H1 (cell line): ENCODE measurements at regions not wholly inside any gene's neighbourhood (a gene's known extent, or its start where the extent isn't known, plus 50 kb on each side); places are given as distances from the start of the nearest gene placed in this dataset.

Source experiments
- CTCF ChIA-PET: fragments of 300-600 bp; sonication (Branson Sonifier 250); formaldehyde crosslinking; loops from one replicate; lab custom pipeline; 2021; ENCODE audit not compliant: partially characterized antibody; lab: Charles Lee
- POLR2A ChIA-PET: fragments of 300-600 bp; sonication (Branson Sonifier 250); formaldehyde crosslinking; loops from one replicate; lab custom pipeline; 2021; ENCODE audit warnings: inconsistent platforms; ENCODE audit not compliant: partially characterized antibody; lab: Charles Lee
- DNase-seq, 2 experiments: peaks; one replicate each; pipeline versions ENCODE4 v3.0.0 to v3.0.0-alpha.2; 2010 to 2022; ENCODE audit warnings: low spot score in 2 of 2, low read depth in 1 of 2, mixed read lengths in 1 of 2
- FAIRE-seq: peaks from 2 replicates; lab custom pipeline; 2011; peaks lifted over from hg19 to GRCh38; lab: Jason Lieb, UNC
- H2AFZ ChIP-seq: 2 replicates; pipeline ENCODE4 v1.8.1; 2012; ENCODE audit warnings: low read length, inconsistent platforms
- H2AK5ac ChIP-seq: 2 replicates; pipeline ENCODE4 v1.6.1; 2013; ENCODE audit warnings: low read depth, low read length
- H2BK120ac ChIP-seq: replicated peaks from 2 replicates; pipeline ENCODE3; 2013; ENCODE audit warnings: low read depth, low read length, inconsistent platforms
- H2BK12ac ChIP-seq: 2 replicates; pipeline ENCODE4 v1.6.1; 2013; ENCODE audit warnings: low read depth, low read length
- H2BK15ac ChIP-seq: 2 replicates; pipeline ENCODE4 v1.6.1; 2013; ENCODE audit warnings: low read length
- H2BK20ac ChIP-seq: 2 replicates; pipeline ENCODE4 v1.6.1; 2013; ENCODE audit warnings: low read length
- H2BK5ac ChIP-seq: 2 replicates; pipeline ENCODE4 v1.6.1; 2013; ENCODE audit warnings: low read depth, low read length
- H3K14ac ChIP-seq: 2 replicates; pipeline ENCODE4 v1.6.1; 2013; ENCODE audit warnings: inconsistent platforms; ENCODE audit not compliant: insufficient read length
- H3K18ac ChIP-seq: 2 replicates; pipeline ENCODE4 v1.6.1; 2013; ENCODE audit warnings: low read length; ENCODE audit errors: extremely low read depth
- H3K23ac ChIP-seq: 2 replicates; pipeline ENCODE4 v1.6.1; 2013; ENCODE audit warnings: inconsistent platforms; ENCODE audit not compliant: insufficient read length
- H3K23me2 ChIP-seq: 2 replicates; pipeline ENCODE4 v1.6.1; 2013; ENCODE audit warnings: low read depth, low read length
- H3K27ac ChIP-seq: 2 replicates; pipeline ENCODE4 v1.6.1; 2011; ENCODE audit warnings: low read depth, low read length, inconsistent platforms
- H3K27me3 ChIP-seq, 4 experiments: replicated peaks in 1 of 4; 1 replicate in 1 of 4; 2 replicates in 3 of 4; pipeline versions ENCODE4 v1.6.1 to v1.8.1; 2011 to 2013; ENCODE audit warnings: low read length in 3 of 4, mild to moderate bottlenecking in 3 of 4, inconsistent platforms in 2 of 4, mixed read lengths in 2 of 4, moderate library complexity in 1 of 4; ENCODE audit not compliant: control insufficient read depth in 3 of 4, insufficient read depth in 3 of 4; ENCODE audit errors: extremely low read depth in 1 of 4
- H3K36me3 ChIP-seq, 4 experiments: 2 replicates each; pipeline versions ENCODE4 v1.6.1 to v1.8.1; 2011 to 2013; ENCODE audit warnings: mild to moderate bottlenecking in 4 of 4, low read length in 3 of 4, moderate library complexity in 2 of 4, control low read depth in 1 of 4, inconsistent platforms in 1 of 4; ENCODE audit not compliant: insufficient read depth in 4 of 4, control insufficient read depth in 2 of 4
- H3K4ac ChIP-seq: replicated peaks from 2 replicates; pipeline ENCODE3; 2013; ENCODE audit warnings: low read length, low read depth, mixed read lengths, inconsistent platforms; ENCODE audit not compliant: insufficient read length
- H3K4me1 ChIP-seq, 4 experiments: replicated peaks in 1 of 4; 1 replicate in 1 of 4; 2 replicates in 3 of 4; pipeline versions ENCODE4 v1.6.1 to v1.8.1; 2011 to 2013; ENCODE audit warnings: low read length in 3 of 4, inconsistent platforms in 2 of 4, mixed read lengths in 1 of 4; ENCODE audit not compliant: insufficient read depth in 4 of 4, control insufficient read depth in 3 of 4
- H3K4me2 ChIP-seq, 2 experiments: 2 replicates each; pipeline versions ENCODE4 v1.6.1 to v1.8.1; 2011 to 2013; ENCODE audit warnings: low read depth in 2 of 2, low read length in 2 of 2, control low read depth in 1 of 2, inconsistent platforms in 1 of 2, mild to moderate bottlenecking in 1 of 2; ENCODE audit not compliant: insufficient read depth in 1 of 2
- H3K4me3 ChIP-seq, 4 experiments: fragments of 200-600, 300-600 bp in 1 of 4; sonication (generic), shearing (Covaris generic), sonication (Bioruptor Twin) in 1 of 4; 2 replicates each; pipeline versions ENCODE4 v1.5.1 to v1.8.1; 2011 to 2016; ENCODE audit warnings: low read length in 4 of 4, low read depth in 3 of 4, control low read depth in 2 of 4, inconsistent platforms in 2 of 4, mild to moderate bottlenecking in 2 of 4, mixed read lengths in 1 of 4, moderate library complexity in 1 of 4; ENCODE audit not compliant: insufficient read depth in 2 of 4; ENCODE audit errors: extremely low read depth in 1 of 4
- H3K56ac ChIP-seq: replicated peaks from 2 replicates; pipeline ENCODE3; 2013; ENCODE audit warnings: low read depth, mild to moderate bottlenecking, mixed read lengths, low read length, inconsistent platforms; ENCODE audit not compliant: insufficient read length
- H3K79me1 ChIP-seq: 2 replicates; pipeline ENCODE4 v1.6.1; 2013; ENCODE audit warnings: low read depth, low read length, control low read depth
- H3K79me2 ChIP-seq, 2 experiments: 2 replicates each; pipeline versions ENCODE4 v1.6.1 to v1.8.1; 2012 to 2013; ENCODE audit warnings: low read length in 2 of 2, mild to moderate bottlenecking in 2 of 2, inconsistent platforms in 1 of 2; ENCODE audit not compliant: insufficient read depth in 2 of 2, control insufficient read depth in 1 of 2
- H3K9ac ChIP-seq, 4 experiments: replicated peaks in 1 of 4; 1 replicate in 1 of 4; 2 replicates in 3 of 4; pipeline versions ENCODE4 v1.6.1 to v1.8.1; 2011 to 2013; ENCODE audit warnings: low read depth in 3 of 4, low read length in 3 of 4, control low read depth in 2 of 4, mild to moderate bottlenecking in 2 of 4, moderate library complexity in 2 of 4, inconsistent platforms in 1 of 4; ENCODE audit errors: extremely low read depth in 1 of 4
- H3K9me3 ChIP-seq, 2 experiments: 2 replicates each; pipeline versions ENCODE4 v1.6.1 to v1.8.1; 2012 to 2013; ENCODE audit warnings: mild to moderate bottlenecking in 2 of 2, moderate library complexity in 2 of 2, control low read depth in 1 of 2, inconsistent platforms in 1 of 2, low read depth in 1 of 2, low read length in 1 of 2, mixed read lengths in 1 of 2; ENCODE audit not compliant: insufficient read depth in 2 of 2
- H4K20me1 ChIP-seq, 2 experiments: replicated peaks in 1 of 2; 2 replicates each; pipeline versions ENCODE3 to v1.8.1; 2011 to 2013; ENCODE audit warnings: inconsistent platforms in 2 of 2, low read length in 2 of 2, mild to moderate bottlenecking in 1 of 2; ENCODE audit not compliant: insufficient read depth in 2 of 2, control insufficient read depth in 1 of 2
- H4K5ac ChIP-seq: 2 replicates; pipeline ENCODE4 v1.6.1; 2013; ENCODE audit warnings: low read length, low read depth, mixed read lengths, inconsistent platforms; ENCODE audit not compliant: insufficient read length
- H4K8ac ChIP-seq: 2 replicates; pipeline ENCODE4 v1.8.0; 2013; ENCODE audit warnings: mild to moderate bottlenecking, moderate library complexity, low read length, inconsistent platforms; ENCODE audit not compliant: insufficient read depth; ENCODE audit errors: extremely low read depth
- H4K91ac ChIP-seq: replicated peaks from 2 replicates; pipeline ENCODE3; 2013; ENCODE audit warnings: low read length, mixed read lengths, inconsistent platforms; ENCODE audit not compliant: insufficient read length
- CEBPB ChIP-seq: IDR thresholded peaks from 2 replicates; pipeline ENCODE4 v1.6.1; 2012; ENCODE audit warnings: low read depth, low read length
- CHD1 ChIP-seq: IDR thresholded peaks from 2 replicates; pipeline ENCODE4 v1.6.1; 2012; ENCODE audit warnings: low read depth, low read length, improper control_type of control experiment
- CHD2 ChIP-seq: IDR thresholded peaks from 2 replicates; pipeline ENCODE4 v1.6.1; 2012; ENCODE audit warnings: low read length, improper control_type of control experiment
- CREB1 ChIP-seq: IDR thresholded peaks from 2 replicates; pipeline ENCODE4 v1.6.1; 2012; ENCODE audit warnings: inconsistent platforms
- CTBP2 ChIP-seq: IDR thresholded peaks from 2 replicates; pipeline ENCODE4 v1.7.0; 2011; ENCODE audit warnings: borderline replicate concordance, mild to moderate bottlenecking, moderate library complexity, mixed read lengths, low read length; ENCODE audit not compliant: insufficient read depth, insufficient read length
- FOSL1 ChIP-seq: IDR thresholded peaks from 2 replicates; pipeline ENCODE4 v1.6.1; 2011; ENCODE audit warnings: mild to moderate bottlenecking, low read depth, low read length, moderate library complexity; ENCODE audit not compliant: insufficient read depth
- JUN ChIP-seq: IDR thresholded peaks from 2 replicates; pipeline ENCODE4 v1.6.1; 2011; ENCODE audit warnings: low read depth, mild to moderate bottlenecking, improper control_type of control experiment, low read length
- JUND ChIP-seq: IDR thresholded peaks from 2 replicates; pipeline ENCODE4 v1.6.1; 2011; ENCODE audit warnings: mild to moderate bottlenecking, improper control_type of control experiment, low read length
- MAFK ChIP-seq: IDR thresholded peaks from 2 replicates; pipeline ENCODE4 v1.6.1; 2012; ENCODE audit warnings: low read depth, mild to moderate bottlenecking, improper control_type of control experiment, low read length
- NANOG ChIP-seq: IDR thresholded peaks from 2 replicates; pipeline ENCODE4 v1.6.1; 2011; ENCODE audit warnings: low read length, low read depth, mild to moderate bottlenecking, inconsistent platforms; ENCODE audit not compliant: insufficient read depth, poor library complexity, severe bottlenecking
- NRF1 ChIP-seq: IDR thresholded peaks from 2 replicates; pipeline ENCODE4 v1.6.1; 2011; ENCODE audit warnings: mild to moderate bottlenecking, low read depth, low read length, improper control_type of control experiment
- POLR2A ChIP-seq, 2 experiments: IDR thresholded peaks; 1 replicate in 1 of 2; 2 replicates in 1 of 2; pipeline ENCODE4 v1.6.1; 2011; ENCODE audit warnings: low read depth in 2 of 2, low read length in 2 of 2, mild to moderate bottlenecking in 2 of 2; ENCODE audit errors: control extremely low read depth in 1 of 2
- RBBP5 ChIP-seq: IDR thresholded peaks from 2 replicates; pipeline ENCODE4 v1.7.1; 2012; ENCODE audit warnings: low read depth, mild to moderate bottlenecking, inconsistent platforms, low read length, moderate library complexity, borderline replicate concordance
- WGBS, 2 experiments: shearing (Covaris generic) in 1 of 2; methylation state at CpG; one replicate each; pipeline versions ENCODE4 v1.1.6 to v1.1.7; 2013 to 2015; ENCODE audit warnings: low lambda C conversion rate in 2 of 2, mixed read lengths in 2 of 2, inconsistent platforms in 1 of 2, low coverage in 1 of 2, missing lambda C conversion rate in 1 of 2; ENCODE audit not compliant: insufficient replicate concordance in 2 of 2, insufficient coverage in 1 of 2, insufficient read length in 1 of 2; ENCODE audit errors: extremely low coverage in 1 of 2, missing lambda C conversion rate in 1 of 2; 5-methylcytosine and 5-hydroxymethylcytosine counted together
- TF ChIP-seq, protein P1 (sequence below): IDR thresholded peaks from 2 replicates; pipeline ENCODE4 v1.6.1; 2012; ENCODE audit warnings: inconsistent platforms

DNA sequence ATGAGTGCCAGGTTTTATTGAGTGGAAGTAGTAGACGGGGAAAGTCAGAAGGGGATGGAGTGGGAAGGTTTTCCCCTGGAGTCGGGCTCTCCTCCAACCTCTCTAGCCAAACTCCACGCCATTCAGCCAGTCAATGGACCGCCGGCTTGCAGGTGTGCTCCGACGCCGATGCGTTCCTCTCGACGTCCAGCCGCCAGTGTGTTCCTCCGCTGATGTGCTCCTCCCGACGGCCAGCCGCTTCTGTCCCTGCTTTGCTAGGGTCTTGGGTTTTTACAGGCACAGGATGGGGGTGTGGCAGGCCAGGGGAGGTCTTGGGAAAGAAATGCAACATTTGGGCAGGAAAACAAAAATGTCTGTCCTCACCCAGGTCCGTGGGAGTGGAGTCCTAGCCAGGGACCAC is 94.3 kb upstream of the TEX51 start:
- no peak overlapping the region for H2BK20ac ChIP-seq
- no peak overlapping the region for H4K5ac ChIP-seq
- no peaks in the 10 kb centered on the region for H3K79me2 ChIP-seq
- no peak overlapping the region for H4K91ac ChIP-seq
- no peak overlapping the region for H2BK12ac ChIP-seq
- TF ChIP-seq FOSL1 (no peak), CREB1 (no peak), RBBP5 (no peak), CEBPB (no peak), NANOG (no peak), CTBP2 (no peak), NRF1 (no peak), POLR2A (IDR thresholded peaks at IDR 0.05; ENCODE audit: control extremely low read depth in 1 of 2, low read depth in 2 of 2, low read length in 2 of 2) (no peak), MAFK (no peak), CHD1 (no peak), JUN (no peak), JUND (no peak), CHD2 (no peak)
- TF ChIP-seq, protein P1, sequence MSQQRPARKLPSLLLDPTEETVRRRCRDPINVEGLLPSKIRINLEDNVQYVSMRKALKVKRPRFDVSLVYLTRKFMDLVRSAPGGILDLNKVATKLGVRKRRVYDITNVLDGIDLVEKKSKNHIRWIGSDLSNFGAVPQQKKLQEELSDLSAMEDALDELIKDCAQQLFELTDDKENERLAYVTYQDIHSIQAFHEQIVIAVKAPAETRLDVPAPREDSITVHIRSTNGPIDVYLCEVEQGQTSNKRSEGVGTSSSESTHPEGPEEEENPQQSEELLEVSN, result no peak
- no peaks in the 10 kb centered on the region for H3K36me3 ChIP-seq
- H3K4me3 ChIP-seq, result no peak overlapping the region
- no peak overlapping the region for H2AFZ ChIP-seq
- peaks cover 0 to 6% (median 3%) of the 10 kb centered on the region in 4 experiments; a peak in 2 of 7 replicates for H3K4me1 ChIP-seq
- H4K8ac ChIP-seq, result no peak overlapping the region; the same call in 1 of the 2 replicates
- H3K27me3 ChIP-seq, result no peaks in the 10 kb centered on the region
- H3K79me1 ChIP-seq, result no peaks in the 10 kb centered on the region
- H2BK5ac ChIP-seq, result no peak overlapping the region
- no peak overlapping the region for H2BK15ac ChIP-seq
- no peak overlapping the region for H2AK5ac ChIP-seq
- ChIA-PET CTCF (no interaction called here), POLR2A (no interaction called here)
- no peak overlapping the region for H3K4ac ChIP-seq
- H3K23ac ChIP-seq, result no peak overlapping the region
- H3K14ac ChIP-seq, result no peak overlapping the region
- no peaks in the 10 kb centered on the region for H3K9me3 ChIP-seq
- WGBS, 2 experiments, result 96% methylated on average over 17 of the region's 17 CpGs; no CpG with 5 or more reads in 1 of the 2 experiments
- no peak overlapping the region for H3K4me2 ChIP-seq
- FAIRE-seq (no peak), DNase-seq (no peak)
- H2BK120ac ChIP-seq, result no peak overlapping the region
- no peak overlapping the region for H3K56ac ChIP-seq
- no peak overlapping the region for H3K27ac ChIP-seq
- no peaks in the 10 kb centered on the region for H3K23me2 ChIP-seq
- no peaks in the 10 kb centered on the region for H4K20me1 ChIP-seq
- H3K18ac ChIP-seq, result no peak overlapping the region; the same call in 1 of the 2 replicates
- H3K9ac ChIP-seq, result no peak overlapping the region
